ENCODE measurements at regions not wholly inside any gene's neighbourhood (a gene's known extent, or its start where the extent isn't known, plus 50 kb on each side); places are given as distances from the start of the nearest gene placed in this dataset.

- TF ChIP-seq JUNB (CRISPR knock-in tag; IDR thresholded peaks at IDR 0.05; ENCODE audit: borderline replicate concordance) (no peak), ZNF761 (CRISPR knock-in tag; conservative IDR thresholded peaks at IDR 0.05) (no peak), ATF1 (CRISPR knock-in tag; IDR thresholded peaks at IDR 0.05) (no peak)
These were observed 175.3 kb downstream of the RWDD3 start (continued) for GRCh38 chr1:95409276-95409675.

DNA sequence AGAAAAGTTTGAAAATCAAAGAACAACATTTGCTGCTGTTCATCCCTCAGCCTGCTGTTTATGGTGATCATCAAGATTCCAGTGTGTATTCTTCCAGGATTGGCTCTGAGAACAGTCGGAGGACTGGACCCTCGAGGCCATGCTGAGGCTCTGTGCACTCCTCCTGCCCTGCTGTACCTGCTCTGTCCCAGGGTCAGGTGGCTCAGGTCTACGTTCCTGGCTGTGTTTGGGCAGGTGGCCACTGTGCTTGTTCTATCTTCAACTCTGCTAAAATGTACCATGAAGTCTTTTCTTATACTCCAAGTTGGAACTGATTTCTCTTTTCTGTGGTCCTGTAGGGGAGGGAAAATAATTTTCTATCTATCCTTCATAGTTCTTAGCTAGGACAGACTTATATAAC lies 175.9 kb downstream of the RWDD3 start:
- no TSS peak for BruUV-seq (replicated peaks)
- H3K9me3 ChIP-seq (ENCODE audit: low read length) = no peaks in the 10 kb centered on the region
- no peaks in the 10 kb centered on the region for H3K79me2 ChIP-seq (ENCODE audit: insufficient read depth, low read length)
- no peak for DNase-seq (ENCODE audit: low spot score)
- no peak for FAIRE-seq
- H3K36me3 ChIP-seq (replicated peaks in 1 of 2; ENCODE audit: control insufficient read depth in 1 of 2, insufficient read depth in 2 of 2, low read length in 2 of 2) = no peaks in the 10 kb centered on the region
- no peak overlapping the region for H3K27ac ChIP-seq (ENCODE audit: extremely low read length, insufficient read depth, low read length)
- H3K4me1 ChIP-seq (ENCODE audit: insufficient read depth, low read length) = no peaks in the 10 kb centered on the region
- POLR2A ChIA-PET = no interaction called here
- H2AFZ ChIP-seq (ENCODE audit: low read length) = no peak overlapping the region
- in situ Hi-C loops (cut with HindIII; ENCODE audit: extremely low pct_ligation_motif_present, low pct_unique_long_range_greater_than_20kb) (no loop called here), intact Hi-C loops (cut with micrococcal nuclease; ENCODE audit: unreplicated experiment) (no loop called here)
- H4K20me1 ChIP-seq (ENCODE audit: insufficient read depth, low read length) = no peaks in the 10 kb centered on the region
- no peaks in the 10 kb centered on the region for H3K27me3 ChIP-seq (ENCODE audit: control insufficient read depth in 1 of 2, insufficient read depth in 2 of 2, low read length in 2 of 2)
- no peak for ATAC-seq
- no peak overlapping the region for H3K9ac ChIP-seq (ENCODE audit: insufficient read depth, low read depth, low read length)
- TF ChIP-seq ETV6 (CRISPR knock-in tag; conservative IDR thresholded peaks at IDR 0.05) = no peak
- no peak for TF ChIP-seq STAT5B (CRISPR knock-in tag; IDR thresholded peaks at IDR 0.05)
- TF ChIP-seq ZNF513 (CRISPR knock-in tag; conservative IDR thresholded peaks at IDR 0.05) = no peak
- TF ChIP-seq, protein P1, sequence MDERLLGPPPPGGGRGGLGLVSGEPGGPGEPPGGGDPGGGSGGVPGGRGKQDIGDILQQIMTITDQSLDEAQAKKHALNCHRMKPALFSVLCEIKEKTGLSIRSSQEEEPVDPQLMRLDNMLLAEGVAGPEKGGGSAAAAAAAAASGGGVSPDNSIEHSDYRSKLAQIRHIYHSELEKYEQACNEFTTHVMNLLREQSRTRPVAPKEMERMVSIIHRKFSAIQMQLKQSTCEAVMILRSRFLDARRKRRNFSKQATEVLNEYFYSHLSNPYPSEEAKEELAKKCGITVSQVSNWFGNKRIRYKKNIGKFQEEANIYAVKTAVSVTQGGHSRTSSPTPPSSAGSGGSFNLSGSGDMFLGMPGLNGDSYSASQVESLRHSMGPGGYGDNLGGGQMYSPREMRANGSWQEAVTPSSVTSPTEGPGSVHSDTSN (CRISPR knock-in tag; IDR thresholded peaks at IDR 0.05) = no peak
- no peak for TF ChIP-seq MLX (CRISPR knock-in tag; IDR thresholded peaks at IDR 0.05)
- TF ChIP-seq TRIM24 (CRISPR knock-in tag; IDR thresholded peaks at IDR 0.05) = no peak
- TF ChIP-seq, protein P2, sequence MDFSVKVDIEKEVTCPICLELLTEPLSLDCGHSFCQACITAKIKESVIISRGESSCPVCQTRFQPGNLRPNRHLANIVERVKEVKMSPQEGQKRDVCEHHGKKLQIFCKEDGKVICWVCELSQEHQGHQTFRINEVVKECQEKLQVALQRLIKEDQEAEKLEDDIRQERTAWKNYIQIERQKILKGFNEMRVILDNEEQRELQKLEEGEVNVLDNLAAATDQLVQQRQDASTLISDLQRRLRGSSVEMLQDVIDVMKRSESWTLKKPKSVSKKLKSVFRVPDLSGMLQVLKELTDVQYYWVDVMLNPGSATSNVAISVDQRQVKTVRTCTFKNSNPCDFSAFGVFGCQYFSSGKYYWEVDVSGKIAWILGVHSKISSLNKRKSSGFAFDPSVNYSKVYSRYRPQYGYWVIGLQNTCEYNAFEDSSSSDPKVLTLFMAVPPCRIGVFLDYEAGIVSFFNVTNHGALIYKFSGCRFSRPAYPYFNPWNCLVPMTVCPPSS (IDR thresholded peaks at IDR 0.05) = no peak
- TF ChIP-seq ZMYM4 (CRISPR knock-in tag; IDR thresholded peaks at IDR 0.05) = no peak
- no peak for TF ChIP-seq DR1 (CRISPR knock-in tag; IDR thresholded peaks at IDR 0.05)
- TF ChIP-seq, protein P3, sequence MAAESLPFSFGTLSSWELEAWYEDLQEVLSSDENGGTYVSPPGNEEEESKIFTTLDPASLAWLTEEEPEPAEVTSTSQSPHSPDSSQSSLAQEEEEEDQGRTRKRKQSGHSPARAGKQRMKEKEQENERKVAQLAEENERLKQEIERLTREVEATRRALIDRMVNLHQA (CRISPR knock-in tag; IDR thresholded peaks at IDR 0.05) = no peak
- no peak for TF ChIP-seq GATAD1 (CRISPR knock-in tag; IDR thresholded peaks at IDR 0.05)
- TF ChIP-seq SRSF4 (IDR thresholded peaks at IDR 0.05; ENCODE audit: low read depth, low read length, poor library complexity, severe bottlenecking) = no peak
- TF ChIP-seq ZNF713 (CRISPR knock-in tag; IDR thresholded peaks at IDR 0.05) = no peak
- TF ChIP-seq ZNF264 (CRISPR knock-in tag; IDR thresholded peaks at IDR 0.05) = no peak
- TF ChIP-seq ZNF572 (CRISPR knock-in tag; IDR thresholded peaks at IDR 0.05) = no peak
- TF ChIP-seq ZKSCAN1 (IDR thresholded peaks at IDR 0.05; ENCODE audit: low read length) = no peak
- TF ChIP-seq ESRRA (CRISPR knock-in tag; IDR thresholded peaks at IDR 0.05; ENCODE audit: low read depth) = no peak
- TF ChIP-seq GZF1 (CRISPR knock-in tag; IDR thresholded peaks at IDR 0.05) = no peak
- TF ChIP-seq TAF15 (IDR thresholded peaks at IDR 0.05; ENCODE audit: low read depth, low read length, poor library complexity, severe bottlenecking) = no peak
- TF ChIP-seq NFIB (CRISPR knock-in tag; IDR thresholded peaks at IDR 0.05; ENCODE audit: borderline replicate concordance) = no peak
- CTCF ChIA-PET (ENCODE audit: low intra/inter-chr PET ratio, low total read pairs) = no interaction called here
- no peak overlapping the region for H3K4me3 ChIP-seq (replicated peaks in 1 of 3; ENCODE audit: insufficient read depth in 1 of 3, low read depth in 2 of 3, low read length in 3 of 3)
- 0% methylated on average over 2 of the region's 3 CpGs for WGBS (ENCODE audit: low lambda C conversion rate)
- no peak overlapping the region for H3K4me2 ChIP-seq (ENCODE audit: low read depth, low read length)
